ENCODE measurements at regions not wholly inside any gene's neighbourhood (a gene's known extent, or its start where the extent isn't known, plus 50 kb on each side); places are given as distances from the start of the nearest gene placed in this dataset.

- Histone ChIP-seq H3K36me3 (ENCODE audit: control insufficient read depth, insufficient read depth, low read length, severe bottlenecking) (no peaks in the 10 kb centered on the region), H3K4me1 (ENCODE audit: control insufficient read depth, insufficient read depth, low read length) (no peaks in the 10 kb centered on the region), H3K27me3 (replicated peaks; ENCODE audit: control insufficient read depth, insufficient read depth, low read length) (peaks cover 9% of the 10 kb centered on the region), H3K9ac (ENCODE audit: low read length) (no peak overlapping the region), H3K9me3 (ENCODE audit: control insufficient read depth, low read length) (peaks cover 16% of the 10 kb centered on the region), H3K4me3 (ENCODE audit: low read length) (no peak overlapping the region)
- DNase-seq (ENCODE audit: low read depth): no peak
These were observed 51.6 kb upstream of the C14orf180 start for GRCh38 chr14:104527857-104528459.

GRCh38 chr14:104528496-104528895 is 51.1 kb upstream of the C14orf180 start:
- no peak overlapping the region for H3K9ac ChIP-seq (ENCODE audit: low read length)
- no peak overlapping the region for H3K4me3 ChIP-seq (ENCODE audit: low read length)
- no peak for DNase-seq (ENCODE audit: low read depth)
- H3K27me3 ChIP-seq (replicated peaks; ENCODE audit: control insufficient read depth, insufficient read depth, low read length): peaks cover 9% of the 10 kb centered on the region
- peaks cover 16% of the 10 kb centered on the region for H3K9me3 ChIP-seq (ENCODE audit: control insufficient read depth, low read length)
- H3K4me1 ChIP-seq (ENCODE audit: control insufficient read depth, insufficient read depth, low read length): no peaks in the 10 kb centered on the region
- no peaks in the 10 kb centered on the region for H3K36me3 ChIP-seq (ENCODE audit: control insufficient read depth, insufficient read depth, low read length, severe bottlenecking)
